Sciatic nerve (tissue), 2 donors: ENCODE measurements at regions not wholly inside any gene's neighbourhood (a gene's known extent, or its start where the extent isn't known, plus 50 kb on each side); places are given as distances from the start of the nearest gene placed in this dataset.
A peak's percentile ranks its signal among the peaks of the same experiment; 100 is the strongest.

Source experiments
- ATAC-seq: fragments of 200-7000 bp; cut with Tn5 transposase; one replicate; pipeline ENCODE4 v1.9.1; 2020; ENCODE audit warnings: mild to moderate bottlenecking, moderate library complexity
- DNase-seq: peaks from one replicate; pipeline ENCODE4 v3.0.0-alpha.2; 2020; ENCODE audit warnings: low spot score
- intact Hi-C: fragments of 100-400 bp; cut with DNase I; formaldehyde crosslinking; loops from one replicate; pipeline ENCODE4 v1.14.2; 2022
- donor health status: DM: no; HTN: no; CAD: no.
- donor health status: DM: no; HTN: no; CAD: no.

DNA sequence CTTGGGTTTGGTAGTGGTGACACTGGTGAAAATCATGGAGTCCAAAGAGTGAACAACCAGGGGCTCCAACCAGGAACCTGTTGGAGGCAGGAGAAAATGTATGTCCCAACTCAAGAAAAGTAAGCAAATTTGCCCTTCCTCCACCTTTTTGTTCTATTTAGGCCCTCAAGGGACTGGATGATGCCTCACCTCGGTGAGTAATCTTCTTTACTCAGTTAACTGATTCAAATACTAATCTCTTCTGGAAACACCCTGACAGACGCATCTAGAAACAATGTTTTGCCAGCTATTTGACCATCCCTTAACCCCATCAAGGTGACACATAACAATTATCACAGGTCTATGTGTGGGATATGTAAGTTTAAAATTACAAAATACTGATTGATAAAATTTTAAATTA lies 272.4 kb upstream of the FOXG1 start:
- no peak for DNase-seq
- intact Hi-C loops = no loop called here
- ATAC-seq = no peak

DNA sequence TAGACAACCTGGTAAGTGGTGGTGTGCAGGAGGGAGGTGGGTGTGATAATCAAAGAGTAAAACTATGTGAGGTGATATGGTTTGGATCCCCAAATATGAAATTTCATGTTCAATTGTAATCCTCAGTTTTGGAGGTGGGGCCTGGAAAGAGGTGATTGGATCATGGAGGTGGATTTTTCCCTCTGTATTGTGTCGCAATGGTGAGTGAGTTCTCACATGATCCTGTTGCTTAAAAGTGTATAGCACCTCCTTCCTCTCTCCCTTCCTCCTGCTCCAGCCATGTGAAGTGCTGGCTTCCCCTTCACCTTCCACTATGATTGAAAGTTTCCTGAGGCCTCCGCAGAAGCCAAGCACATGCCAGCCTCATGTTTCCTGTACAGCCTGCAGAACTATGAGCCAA lies 270.2 kb upstream of the FOXG1 start:
- ATAC-seq = no peak
- intact Hi-C loops = no loop called here
- no peak for DNase-seq

DNA sequence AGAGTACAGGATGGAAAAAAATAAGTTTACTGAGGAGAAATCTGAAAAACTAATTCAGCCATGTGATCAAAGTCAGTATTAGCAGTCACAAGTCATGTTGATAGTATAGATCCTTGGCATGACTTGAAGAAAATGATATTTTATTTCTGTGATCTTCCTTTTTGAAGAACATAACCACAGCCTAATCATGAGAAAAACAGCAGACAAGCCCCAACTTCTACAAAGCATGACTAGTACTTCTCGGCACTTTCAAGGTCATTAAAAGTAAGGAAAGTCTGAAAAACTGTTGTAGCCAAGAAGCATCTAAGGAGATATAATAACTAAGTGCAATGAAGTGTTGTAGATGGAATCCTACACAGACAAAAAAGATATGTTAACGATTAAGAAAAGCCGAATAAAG lies 264.1 kb upstream of the FOXG1 start:
- intact Hi-C loops = no loop called here
- DNase-seq = no peak
- ATAC-seq = no peak

DNA sequence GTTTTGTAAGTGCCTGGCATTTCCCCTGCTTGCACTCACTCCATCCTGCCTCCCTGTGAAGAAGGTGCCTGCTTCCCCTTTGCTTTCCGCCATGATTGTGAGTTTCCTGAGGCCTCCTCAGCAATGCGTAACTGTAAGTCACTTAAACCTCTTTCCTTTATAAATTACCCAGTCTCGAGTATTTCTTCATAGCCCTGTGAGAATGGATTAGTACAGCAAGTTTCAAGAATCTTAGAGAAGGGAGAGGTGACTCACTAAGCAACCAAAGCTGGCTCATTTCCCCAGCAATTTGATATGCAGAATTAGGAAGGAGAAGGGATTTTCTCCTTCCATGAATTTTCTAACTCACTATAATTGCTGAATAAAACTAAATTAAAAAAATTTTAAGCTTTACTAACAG lies 251.0 kb upstream of the FOXG1 start:
- DNase-seq = no peak
- intact Hi-C loops = no loop called here

DNA sequence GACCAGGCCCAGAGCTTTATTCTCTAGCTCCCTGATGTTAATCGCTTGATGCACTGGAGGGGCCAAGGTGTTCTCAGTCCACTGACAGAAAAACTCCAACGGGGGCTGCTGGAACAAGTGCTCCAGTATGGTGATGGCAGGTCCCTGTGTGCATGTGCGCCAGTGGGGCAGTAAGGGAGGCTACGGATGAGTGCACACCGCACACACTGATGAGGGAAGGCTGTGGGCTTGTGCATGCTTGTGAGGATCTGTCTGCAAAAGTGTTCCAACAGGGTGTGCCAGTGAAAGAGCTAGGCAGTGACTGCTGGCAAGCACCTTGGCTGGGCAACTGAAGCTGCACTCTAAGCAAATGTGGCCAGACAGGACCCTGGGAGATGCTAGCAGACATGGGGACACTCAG lies 229.7 kb upstream of the FOXG1 start:
- no peak for ATAC-seq
- DNase-seq = no peak
- intact Hi-C loops = no loop called here

More for the DNA sequence above, 251.0 kb upstream of the FOXG1 start:
- no peak for ATAC-seq

DNA sequence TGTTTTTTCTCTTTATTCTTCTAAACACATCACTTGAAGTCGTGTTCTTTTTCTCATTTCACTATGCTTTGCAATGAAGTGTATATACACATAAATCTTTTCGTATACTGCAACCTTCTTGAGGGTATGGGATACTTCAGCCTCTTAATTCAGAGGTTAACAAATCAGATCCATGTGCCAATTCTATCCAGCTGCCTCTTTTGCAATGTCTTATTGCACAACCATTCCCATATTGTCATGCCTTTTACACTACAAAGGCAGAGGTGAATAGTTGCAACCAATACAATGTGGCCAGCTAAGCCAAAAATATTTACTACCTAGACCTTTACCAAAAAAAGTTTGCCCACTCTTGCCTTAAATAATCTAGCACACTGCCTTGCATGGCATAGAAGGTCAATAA lies 224.5 kb upstream of the FOXG1 start:
- ATAC-seq (no peak), DNase-seq (no peak)
- intact Hi-C loops = no loop called here

DNA sequence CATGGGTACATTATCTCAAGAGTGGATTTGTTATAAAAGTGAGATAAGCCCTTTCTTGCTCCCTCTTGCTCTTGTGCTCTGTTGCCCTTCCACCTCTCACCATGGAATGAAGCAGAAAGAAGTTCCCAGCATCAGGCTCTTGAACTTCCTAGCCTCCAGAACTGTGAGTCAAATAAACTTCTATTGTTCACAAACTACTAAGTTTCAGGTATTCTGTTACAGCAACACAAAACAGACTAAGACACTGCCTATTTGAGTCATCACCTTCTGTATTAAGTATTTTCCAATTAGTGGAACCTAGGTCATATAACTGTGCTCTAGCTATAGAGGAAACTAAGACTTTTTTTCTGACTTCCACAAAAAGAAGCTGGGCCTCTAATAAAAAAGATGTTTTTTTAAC lies 201.2 kb upstream of the FOXG1 start:
- intact Hi-C loops = no loop called here
- no peak for DNase-seq
- ATAC-seq = no peak

DNA sequence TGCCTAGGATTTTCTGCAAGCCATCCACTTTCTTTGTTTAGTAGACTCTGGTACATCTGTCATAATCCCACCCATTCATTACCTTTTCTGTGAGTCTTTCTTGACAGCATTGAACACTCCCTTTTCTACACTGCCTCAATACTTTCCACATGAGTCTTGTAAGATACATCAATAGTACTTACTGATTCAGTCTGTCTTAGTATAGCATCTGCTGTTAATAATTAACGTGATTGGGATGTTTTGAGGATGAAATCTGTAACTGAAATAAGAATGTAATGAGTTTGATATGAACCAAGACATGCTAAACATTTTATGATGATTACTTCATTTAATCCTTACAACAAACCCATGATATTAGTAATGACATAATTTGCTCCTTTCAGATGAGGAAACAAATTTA lies 196.2 kb upstream of the FOXG1 start:
- DNase-seq = no peak
- intact Hi-C loops = no loop called here

DNA sequence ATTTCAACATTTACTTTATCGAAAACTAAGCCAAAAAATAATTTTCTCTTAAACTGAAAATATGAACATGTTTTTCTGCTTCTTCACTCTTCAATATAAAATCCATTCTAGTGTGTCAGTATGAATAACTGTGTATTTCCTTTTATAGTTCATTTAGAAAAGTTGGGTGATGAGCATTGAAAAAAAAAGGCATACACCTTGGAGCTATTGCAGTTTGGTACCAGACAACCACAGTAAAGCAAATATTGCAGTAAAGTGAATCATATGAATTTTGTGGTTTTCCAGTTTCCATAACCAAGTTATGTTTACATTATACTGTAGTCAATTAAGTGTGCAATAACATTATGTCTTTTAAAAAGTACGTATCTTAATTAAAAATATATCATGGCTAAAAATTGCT lies 195.0 kb upstream of the FOXG1 start:
- ATAC-seq = no peak
- no peak for DNase-seq
- intact Hi-C loops = no loop called here

More for the DNA sequence above, 196.2 kb upstream of the FOXG1 start:
- no peak for ATAC-seq

DNA sequence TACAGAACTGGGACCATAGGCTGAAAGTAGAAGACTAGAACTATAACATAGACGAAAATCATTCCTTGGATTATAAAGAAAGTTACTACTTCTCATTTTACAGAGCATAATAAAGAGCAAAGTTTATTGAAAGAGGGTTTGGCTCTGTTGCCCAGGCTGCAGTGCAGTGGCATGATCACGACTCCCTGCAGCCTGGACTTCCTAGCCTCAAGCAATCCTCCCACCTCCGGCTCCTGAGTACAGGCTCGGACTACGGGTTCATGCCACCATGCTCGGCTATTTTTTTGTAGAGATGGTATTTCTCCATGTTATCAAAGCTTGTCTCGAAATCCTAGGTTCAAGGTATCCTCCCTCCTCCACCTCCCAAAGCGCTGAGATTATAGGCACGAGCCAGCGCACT lies 190.1 kb upstream of the FOXG1 start:
- ATAC-seq = no peak
- intact Hi-C loops = no loop called here
- DNase-seq = no peak

DNA sequence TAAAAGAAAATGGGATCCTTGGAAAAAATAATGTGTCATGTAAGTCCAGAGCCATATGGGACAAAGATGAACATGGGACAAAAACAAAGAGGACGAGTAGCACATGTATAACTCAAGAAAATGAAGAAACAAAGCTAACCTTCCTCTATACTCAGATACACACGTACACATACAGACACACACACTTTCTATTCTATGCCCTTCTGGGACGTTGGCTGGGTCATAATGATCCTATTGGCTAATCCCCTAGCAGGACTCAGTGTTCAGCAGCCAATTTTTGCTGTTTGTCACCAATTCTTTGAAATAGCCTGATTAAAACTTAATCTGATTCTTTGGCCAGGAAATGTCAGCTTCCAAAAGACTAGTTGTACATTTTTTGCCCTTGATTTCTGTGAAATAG lies 189.4 kb upstream of the FOXG1 start:
- no peak for ATAC-seq
- no peak for DNase-seq
- intact Hi-C loops = no loop called here

DNA sequence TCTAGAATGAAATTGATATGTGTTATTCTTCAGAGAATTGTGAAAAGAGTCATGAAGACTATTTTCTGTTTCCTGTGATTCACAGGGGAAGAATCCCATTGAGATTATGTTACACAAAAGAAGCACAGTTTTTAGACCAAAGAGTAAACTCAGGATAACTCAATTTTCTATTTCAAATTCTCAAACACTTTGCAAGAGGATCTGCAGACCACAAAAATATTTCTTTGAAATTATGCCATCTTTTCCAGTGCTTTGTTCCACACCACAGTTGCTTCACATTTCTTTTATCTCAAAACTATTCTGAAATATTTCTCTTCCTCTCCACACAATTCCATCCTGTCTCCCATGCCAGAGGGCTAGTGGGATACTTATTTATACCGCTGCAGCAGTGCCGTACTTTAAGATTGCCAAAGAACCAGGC lies 188.9 kb upstream of the FOXG1 start:
- intact Hi-C loops = no loop called here
- ATAC-seq (no peak), DNase-seq (no peak)

DNA sequence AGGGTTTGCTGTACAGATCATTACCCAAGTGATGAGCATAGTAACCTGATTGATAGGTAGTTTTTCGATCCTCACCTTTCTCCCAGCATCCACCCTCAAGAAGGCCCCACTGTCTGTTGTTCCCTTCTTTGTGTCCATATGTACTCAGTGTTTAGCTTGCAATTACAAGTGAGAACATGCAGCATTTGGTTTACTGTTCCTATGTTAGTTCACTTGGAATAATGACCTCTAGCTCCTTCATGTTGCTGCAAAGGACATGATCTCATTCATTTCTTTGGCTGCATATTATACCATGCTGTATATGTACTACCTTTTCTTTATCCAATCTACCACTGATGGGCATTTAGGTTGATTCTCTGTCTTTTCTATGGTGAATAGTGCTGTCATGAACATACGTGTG lies 181.6 kb upstream of the FOXG1 start:
- ATAC-seq = no peak
- intact Hi-C loops = no loop called here
- DNase-seq = no peak

DNA sequence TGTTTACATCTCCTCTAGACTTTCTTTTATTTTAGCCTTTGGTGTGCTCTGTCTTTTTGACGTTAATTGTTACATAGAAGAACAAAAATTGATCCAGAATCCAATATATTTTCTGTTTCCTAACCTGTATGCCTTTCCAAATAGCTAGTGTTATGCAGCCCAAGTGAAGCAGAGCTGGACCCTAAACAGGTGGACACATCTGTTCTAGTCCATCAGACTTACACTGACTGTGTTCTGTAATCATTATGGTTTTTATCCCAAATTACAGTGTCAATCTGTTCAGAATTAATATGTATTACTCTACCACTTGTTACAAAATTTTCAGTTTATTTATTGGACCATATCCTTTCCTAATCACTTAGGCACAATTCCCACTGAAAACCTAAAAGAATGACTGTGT lies 176.8 kb upstream of the FOXG1 start:
- intact Hi-C loops = no loop called here
- ATAC-seq = no peak

DNA sequence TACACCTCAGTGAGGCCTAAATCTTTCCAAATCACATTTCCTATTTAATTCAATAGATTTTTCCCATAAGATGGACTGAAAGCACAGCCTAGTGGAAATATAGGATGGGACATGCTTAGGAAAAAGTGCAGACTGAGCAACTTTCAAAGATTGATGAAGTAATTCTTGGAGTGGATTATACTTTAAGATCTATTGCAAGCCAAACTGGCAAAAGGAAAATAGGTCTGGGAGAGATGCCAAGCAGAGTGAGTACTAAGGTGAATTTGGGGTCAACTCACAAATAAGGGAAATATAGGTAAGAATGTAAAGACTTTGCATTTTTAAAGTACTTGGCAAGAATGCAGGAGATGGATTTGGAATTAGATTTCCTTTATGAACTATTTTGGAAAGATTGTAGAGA lies 170.2 kb upstream of the FOXG1 start:
- no peak for DNase-seq

More for the DNA sequence above, 176.8 kb upstream of the FOXG1 start:
- no peak for DNase-seq

DNA sequence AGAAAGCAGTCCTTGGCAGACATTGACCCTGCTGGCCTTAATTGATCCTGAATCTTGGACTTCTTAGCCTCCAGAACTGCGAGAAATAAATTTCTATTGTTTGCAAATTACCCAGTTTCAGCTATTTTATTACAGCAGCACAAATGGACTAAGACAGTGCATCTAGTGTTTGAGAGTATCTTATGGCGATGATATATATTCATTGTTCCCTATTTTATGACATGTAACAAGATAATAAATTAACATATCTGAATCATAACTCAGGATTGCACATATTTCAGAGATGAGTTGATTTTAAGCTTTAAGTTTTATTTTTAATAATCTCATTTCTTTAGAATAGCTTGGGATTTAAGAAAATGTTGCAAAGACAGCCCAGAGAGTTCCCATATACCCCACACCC lies 167.4 kb upstream of the FOXG1 start:
- intact Hi-C loops = no loop called here

More for the DNA sequence above, 170.2 kb upstream of the FOXG1 start:
- ATAC-seq = no peak
- intact Hi-C loops = no loop called here

DNA sequence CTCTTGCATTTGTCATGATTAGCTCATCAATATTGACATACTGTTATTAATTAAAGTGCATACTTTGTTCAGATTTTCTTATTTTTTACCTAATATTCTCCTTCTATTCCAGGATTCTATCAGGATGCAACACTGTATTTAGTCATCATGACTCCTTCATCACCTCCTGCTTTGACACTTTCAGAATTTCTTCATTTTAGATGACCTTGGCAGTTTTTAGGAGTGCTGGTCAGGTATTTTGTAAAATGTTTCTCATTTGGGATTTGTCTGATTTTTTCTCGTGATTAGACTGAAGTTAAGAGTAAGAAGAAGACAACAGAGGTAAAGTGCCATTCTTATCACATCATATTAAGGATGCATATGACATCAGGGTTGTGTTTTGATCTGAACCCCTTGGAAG lies 167.0 kb upstream of the FOXG1 start:
- intact Hi-C loops = no loop called here
- DNase-seq (no peak), ATAC-seq (no peak)

More for the DNA sequence above, 167.4 kb upstream of the FOXG1 start:
- ATAC-seq (no peak), DNase-seq (no peak)

DNA sequence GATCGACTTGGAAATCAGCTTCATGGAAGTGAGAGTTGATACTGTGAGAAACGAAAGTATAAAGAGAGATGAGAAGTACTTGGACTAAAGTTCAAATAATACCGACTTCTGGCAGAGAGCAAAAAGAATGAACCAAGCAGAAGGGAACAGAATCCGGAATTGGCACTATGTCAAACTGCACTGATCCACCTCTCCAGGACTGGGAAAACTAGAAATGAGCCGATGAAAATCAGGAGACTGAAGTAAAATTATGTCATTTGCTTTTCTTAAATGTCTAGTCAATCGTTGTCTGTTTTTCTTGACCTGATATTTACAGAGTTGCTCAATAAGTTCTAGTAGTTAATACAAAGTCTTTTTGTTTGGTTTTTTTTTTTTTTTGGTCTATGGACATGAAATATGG lies 163.0 kb upstream of the FOXG1 start:
- intact Hi-C loops = no loop called here
- ATAC-seq = no peak
- no peak for DNase-seq

DNA sequence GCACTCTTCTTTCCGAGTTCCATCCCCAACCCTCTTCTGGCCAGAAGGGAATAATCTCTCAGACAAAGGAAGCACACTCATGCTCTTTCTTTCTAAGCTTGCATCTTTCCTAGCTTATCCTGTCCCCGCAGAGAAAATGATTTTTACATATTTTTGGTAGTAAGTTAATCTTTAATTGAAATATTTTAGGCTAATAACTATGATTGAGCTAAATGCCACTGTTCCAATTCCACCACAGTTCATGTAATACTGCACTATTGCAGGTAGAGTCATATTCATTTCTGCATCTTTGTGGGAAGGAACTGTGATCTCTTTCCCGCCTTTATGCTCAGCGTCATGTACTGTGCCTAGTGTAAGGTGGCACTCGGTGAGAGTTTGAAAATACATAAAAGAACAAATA lies 158.9 kb upstream of the FOXG1 start:
- no peak for DNase-seq
- ATAC-seq = no peak
- intact Hi-C loops = no loop called here

DNA sequence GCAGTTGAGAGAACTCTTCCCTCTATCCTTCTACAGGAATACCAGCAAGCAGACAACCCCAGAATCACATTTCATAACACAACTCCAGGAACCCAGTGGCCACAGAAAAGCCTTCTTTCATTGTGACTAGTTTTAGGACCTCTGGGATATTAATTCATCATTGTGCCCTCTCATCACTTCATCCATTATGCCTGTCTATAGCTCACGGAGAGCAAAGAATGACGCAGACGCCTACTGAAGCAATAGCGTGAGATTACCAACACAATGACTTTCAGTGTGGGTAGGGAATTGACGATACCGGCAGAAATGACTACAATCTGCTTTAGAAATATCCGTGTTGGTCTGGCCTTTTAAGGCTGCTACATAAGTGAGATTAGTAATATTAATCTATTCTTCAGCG lies 158.1 kb upstream of the FOXG1 start:
- DNase-seq (no peak), ATAC-seq (no peak)
- intact Hi-C loops = no loop called here

DNA sequence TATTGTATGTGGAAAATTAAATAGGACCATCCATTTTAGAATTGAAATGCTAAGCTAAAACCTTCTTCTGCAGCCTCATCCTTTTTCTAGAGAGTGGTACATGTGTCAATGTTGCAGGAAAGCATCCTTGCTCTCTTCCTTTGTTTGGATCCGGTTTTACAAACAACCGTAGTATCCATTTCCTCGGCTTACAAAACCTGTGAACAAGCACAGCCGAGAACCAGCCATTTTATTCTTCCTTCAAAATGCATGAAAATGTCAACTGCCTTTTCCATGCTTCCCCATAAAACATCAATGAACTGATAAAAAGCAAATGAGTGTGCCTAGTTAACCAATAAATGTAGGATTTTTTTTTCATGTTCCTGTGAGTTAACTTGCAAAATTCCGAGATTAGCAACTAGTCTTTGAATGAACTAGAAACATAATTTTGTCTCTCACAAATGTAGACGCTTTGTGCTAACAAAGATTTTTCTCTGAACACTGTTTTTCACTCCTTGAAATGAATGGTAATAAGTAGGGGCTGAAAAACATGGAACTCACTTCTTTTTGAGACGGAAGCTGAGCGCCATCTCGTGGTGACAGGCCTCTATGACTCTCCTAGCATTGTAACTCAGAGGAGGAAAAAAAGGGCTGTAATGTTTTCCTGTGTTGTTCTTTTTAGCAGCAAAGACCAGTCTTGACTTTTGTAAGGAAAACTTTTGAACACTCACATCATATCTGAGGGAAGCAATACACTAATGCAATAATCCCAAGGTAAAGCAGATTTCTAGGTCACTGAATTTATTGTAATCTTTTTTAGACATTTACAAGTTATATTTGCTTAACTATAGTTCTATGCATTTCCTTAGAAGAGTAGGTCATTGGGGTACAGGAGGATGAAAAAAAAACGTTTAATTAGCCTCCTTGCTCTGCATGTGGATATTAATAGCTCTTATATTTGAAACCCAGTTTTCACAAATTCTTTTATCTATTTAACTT lies 157.4 kb upstream of the FOXG1 start:
- no peak for ATAC-seq
- intact Hi-C loops = no loop called here
- peak; percentile 65 for DNase-seq
